NOMO-1 treated with DMSO at 0.1 percent for 48 hours (cell line): ENCODE measurements at regions not wholly inside any gene's neighbourhood (a gene's known extent, or its start where the extent isn't known, plus 50 kb on each side); places are given as distances from the start of the nearest gene placed in this dataset.
"Not testable (repeated sequence)": the region's sequence is repeated elsewhere in the genome, so short reads cannot be mapped to it uniquely, and the experiment has no call there.

ENCODE experiments used
- DNase-seq: peaks from one replicate; lab custom pipeline; 2025; ENCODE audit not compliant: unreplicated experiment; lab: John Stamatoyannopoulos, UW

GRCh38 chr15:81828135-81828534, 217.7 kb downstream of the MEX3B start:
- no peak for DNase-seq

GRCh38 chr15:81825136-81825535, 220.7 kb downstream of the MEX3B start:
- DNase-seq: no peak

DNA sequence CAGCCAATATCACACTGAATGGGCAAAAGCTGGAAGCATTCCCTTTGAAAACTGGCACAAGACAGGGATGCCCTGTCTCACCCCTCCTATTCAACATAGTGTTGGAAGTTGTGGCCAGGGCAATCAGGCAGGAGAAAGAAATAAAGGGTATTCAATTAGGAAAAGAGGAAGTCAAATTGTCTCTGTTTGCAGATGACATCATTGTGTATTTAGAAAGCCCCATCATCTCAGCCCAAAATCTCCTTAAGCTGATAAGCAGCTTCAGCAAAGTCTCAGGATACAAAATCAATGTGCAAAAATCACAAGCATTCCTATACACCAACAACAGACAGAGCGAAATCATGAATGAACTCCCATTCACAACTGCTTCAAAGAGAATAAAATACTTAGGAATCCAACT, 223.2 kb downstream of the MEX3B start:
- DNase-seq: not testable (repeated sequence)

- no peak for DNase-seq
Measured at GRCh38 chr15:81819924-81820635, 225.7 kb downstream of the MEX3B start.

DNA sequence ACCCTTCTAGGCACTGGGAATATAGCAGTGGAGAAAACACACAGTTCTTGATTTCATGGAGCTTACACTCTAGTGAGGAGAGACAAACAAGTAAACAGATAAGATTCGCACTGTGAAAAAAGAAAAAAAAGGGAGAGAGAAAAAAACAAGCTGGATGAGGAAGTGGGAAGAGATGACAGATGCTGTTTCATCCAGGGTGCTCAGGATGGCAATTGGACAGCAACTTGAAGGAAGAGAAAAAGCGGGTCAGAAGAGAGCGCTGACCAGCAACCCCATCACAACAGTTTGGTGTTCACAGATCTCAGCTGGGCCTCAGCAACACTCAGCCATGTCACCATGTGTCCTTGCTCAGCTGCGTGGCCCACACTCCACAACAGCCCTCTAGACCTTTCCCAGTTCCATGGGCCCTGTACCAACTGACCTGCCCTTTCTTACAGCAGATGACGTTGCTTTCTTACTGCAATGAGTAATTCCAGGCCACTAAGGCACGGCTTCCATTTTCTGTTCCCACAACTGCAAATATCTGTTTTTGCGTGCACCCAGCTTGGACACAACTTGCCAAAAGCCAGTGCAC, 230.8 kb downstream of the MEX3B start:
- no peak for DNase-seq

DNA sequence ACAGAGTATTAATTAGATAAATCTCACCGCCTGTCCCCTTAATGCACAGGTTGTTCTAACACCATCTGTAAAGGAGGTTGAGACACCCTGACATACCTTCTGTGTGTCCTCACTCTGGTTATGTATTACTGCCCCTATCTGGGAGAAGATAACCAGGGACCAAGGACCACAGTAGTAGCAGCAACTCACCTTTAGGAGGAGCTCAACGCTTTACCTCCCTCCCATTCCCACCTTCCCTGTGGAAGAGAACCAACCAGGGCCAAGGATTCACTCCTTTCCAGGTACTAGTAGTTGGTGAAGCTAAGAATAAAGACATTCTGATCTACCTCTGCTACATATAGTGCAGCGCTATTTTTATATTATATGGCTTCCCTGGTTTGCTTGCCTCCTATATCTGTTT, 232.6 kb downstream of the MEX3B start:
- no peak for DNase-seq

DNA sequence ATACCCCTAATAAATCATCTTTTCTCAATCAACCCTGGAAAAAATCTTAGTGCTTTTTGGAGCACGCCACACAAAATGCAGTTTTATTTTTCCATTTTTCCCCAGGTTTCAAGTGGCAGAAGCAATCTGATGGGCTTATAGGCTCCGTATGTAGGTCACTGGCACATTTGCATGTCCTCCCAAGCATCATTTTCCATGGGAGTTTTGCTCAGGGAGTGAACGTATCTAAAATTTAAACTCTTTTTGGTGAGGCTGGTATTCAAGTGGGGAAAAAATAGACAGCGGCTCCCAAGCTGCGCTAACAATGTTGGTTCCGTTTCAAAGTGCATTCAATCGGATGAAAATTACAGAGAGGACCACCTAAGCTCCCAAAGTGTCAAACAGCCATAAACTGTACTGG, 233.4 kb downstream of the MEX3B start:
- no peak for DNase-seq

- no peak for DNase-seq
Measured at GRCh38 chr15:81811736-81812135, 234.1 kb downstream of the MEX3B start.

GRCh38 chr15:81809543-81809942, 236.3 kb downstream of the MEX3B start:
- DNase-seq: no peak

GRCh38 chr15:81807806-81808205, 238.0 kb downstream of the MEX3B start:
- no peak for DNase-seq

DNA sequence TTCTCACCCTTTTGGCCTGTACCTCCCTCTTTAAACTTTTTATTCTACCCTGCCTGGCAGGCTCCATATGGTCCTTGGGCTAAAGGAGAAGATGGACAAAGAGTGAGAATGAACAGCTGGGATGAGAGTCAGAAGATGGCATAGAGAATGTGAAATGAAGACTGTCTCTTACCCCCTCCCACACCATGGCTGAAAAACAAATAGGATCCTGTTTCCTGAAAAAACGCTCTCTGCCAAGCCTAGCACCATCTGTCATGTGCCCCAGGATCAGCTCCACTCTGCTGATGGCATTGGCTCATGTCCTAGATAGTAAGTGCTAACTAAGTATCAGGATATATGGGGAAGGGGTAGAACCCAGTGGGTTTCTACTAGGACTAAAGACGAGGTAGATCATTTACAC, 238.6 kb downstream of the MEX3B start:
- DNase-seq: no peak

GRCh38 chr15:81795899-81796298, 249.9 kb downstream of the MEX3B start:
- DNase-seq: no peak

DNA sequence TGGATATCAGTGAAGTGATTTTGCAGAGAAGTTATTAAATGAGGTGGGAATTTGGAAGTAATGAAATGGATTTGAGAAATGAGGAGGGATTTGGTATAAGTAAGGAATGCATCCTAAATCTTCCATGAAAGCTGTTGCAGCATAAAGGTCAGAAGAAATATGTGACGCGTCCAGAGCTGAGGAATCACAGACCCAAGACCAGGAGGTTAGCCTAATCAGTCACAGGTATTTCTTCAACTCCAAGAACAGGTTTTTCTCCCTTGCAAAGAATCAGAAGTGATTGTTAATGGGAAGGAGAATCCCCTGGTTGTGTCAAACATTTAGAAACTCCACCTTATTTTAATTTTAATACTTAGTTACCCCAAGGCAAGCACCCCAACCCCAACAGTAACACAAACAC, 253.2 kb downstream of the MEX3B start:
- DNase-seq: no peak

GRCh38 chr15:81791322-81791721, 254.5 kb downstream of the MEX3B start:
- not testable (repeated sequence) for DNase-seq

DNA sequence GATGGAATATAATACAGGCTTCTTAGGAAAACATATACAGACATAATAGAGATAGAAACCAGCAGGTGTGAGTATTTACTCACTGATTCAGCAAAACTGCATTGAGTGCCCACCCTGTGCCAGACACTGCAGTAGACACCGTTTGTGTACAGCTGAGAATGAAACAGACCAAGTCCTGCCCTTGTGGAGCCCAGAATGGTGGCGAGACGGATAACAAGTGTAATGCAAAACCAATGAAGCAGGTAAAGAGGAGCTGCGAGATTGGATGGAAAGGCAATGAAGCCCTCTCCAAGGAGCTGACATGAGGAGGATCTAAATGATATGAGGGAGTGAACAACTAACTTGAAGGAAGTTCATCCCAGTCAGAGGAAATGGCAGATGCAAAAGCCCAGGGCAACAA, 256.4 kb downstream of the MEX3B start:
- DNase-seq: no peak

DNA sequence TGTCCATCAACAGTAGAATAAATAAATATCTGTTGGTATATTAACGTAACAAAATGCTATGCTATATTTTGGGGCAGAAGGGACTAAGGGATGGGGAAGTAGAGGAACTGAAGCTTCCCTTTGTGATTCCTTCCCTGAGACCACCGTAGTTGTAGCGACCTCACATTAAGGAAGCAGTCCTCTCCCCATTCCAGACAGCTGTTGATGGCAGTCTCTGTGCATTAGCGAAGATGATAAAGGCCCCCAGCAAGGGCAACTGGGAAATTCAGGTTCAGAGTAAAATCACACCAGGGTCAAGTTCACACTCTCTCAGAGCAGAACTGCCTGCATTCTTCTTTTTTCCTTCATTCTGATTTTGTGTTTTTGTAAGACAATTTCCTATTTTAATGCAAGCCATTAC, 259.0 kb downstream of the MEX3B start:
- DNase-seq: no peak

- no peak for DNase-seq
Measured at GRCh38 chr15:81785679-81786078, 260.1 kb downstream of the MEX3B start.

DNA sequence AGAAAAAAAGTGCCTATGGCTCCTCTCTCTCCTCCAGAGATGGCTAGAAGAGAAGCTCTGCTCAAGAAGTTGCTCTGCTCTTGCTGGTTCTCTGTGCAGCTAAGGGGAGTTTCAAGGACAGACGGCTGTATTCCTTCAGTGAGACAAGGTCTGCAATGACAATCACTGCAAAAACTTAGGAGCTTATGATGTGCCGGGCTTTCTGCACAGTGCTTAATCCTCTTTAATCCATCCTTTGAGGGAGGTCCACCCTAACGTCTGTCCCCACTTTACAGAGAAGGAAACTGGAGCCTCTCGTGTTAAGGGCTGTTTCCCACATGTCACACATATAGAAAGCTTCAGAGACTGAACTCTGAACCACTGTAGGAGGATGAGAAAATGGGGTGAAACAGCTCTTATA, 260.6 kb downstream of the MEX3B start:
- DNase-seq: no peak

DNA sequence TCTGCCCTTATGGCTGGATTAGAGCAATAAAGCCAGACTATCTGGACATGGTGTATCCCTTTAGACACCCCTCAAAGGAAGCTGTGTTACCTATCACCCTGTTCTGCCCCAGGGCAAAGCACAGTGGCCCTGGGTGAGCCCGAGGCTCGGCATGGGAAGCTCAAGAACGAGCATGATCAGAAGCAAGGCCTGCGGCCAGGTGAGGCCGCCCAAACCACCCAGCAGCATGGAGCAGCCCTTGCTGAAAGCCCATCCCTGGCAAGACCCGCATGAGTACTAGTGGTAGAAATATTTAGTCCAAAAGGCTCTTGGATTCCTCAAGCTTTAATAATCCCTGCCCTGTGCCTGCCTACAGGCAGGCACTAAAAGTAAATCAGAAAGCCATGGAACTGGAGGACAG, 261.1 kb downstream of the MEX3B start:
- DNase-seq: no peak

- no peak for DNase-seq
Measured at GRCh38 chr15:81783586-81783985, 262.2 kb downstream of the MEX3B start.

DNA sequence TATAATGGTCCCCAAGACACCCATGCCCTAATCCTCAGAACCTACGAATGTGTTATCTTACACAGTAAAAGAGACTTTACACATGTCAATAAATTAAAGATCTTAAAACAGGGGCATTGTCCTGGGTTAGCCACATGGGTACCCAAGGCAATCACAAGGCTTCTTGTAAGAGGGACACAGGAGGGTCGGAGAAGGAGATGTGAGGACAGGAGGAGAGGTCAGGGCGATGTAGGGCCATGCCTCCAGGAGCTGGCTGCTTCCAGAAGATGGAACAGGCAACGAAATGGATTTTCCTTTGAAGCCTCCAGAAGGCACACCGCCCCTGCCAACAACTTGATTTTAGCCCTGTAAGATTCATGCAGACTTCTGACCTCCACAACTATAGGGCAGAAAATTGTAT, 262.7 kb downstream of the MEX3B start:
- DNase-seq: no peak

- DNase-seq: peak; percentile 2
Measured at GRCh38 chr15:81781395-81781794, 264.4 kb downstream of the MEX3B start.

- DNase-seq: no peak
Measured at GRCh38 chr15:81780966-81781365, 264.9 kb downstream of the MEX3B start.
